HG03280 (cell line): ENCODE measurements at regions not wholly inside any gene's neighbourhood (a gene's known extent, or its start where the extent isn't known, plus 50 kb on each side); places are given as distances from the start of the nearest gene placed in this dataset.
"Not testable (repeated sequence)": the region's sequence is repeated elsewhere in the genome, so short reads cannot be mapped to it uniquely, and the experiment has no call there.

Source experiments
- ATAC-seq: cut with Tn5 transposase; IDR thresholded peaks from one replicate; pipeline ENCODE4 v1.9.1; 2021; ENCODE audit warnings: mild to moderate bottlenecking, moderate library complexity; ENCODE audit not compliant: unreplicated experiment

GRCh38 chr9:27800692-27801370 is 227.6 kb upstream of the C9orf72 start:
- ATAC-seq = no peak

GRCh38 chr9:27801545-27801944 is 228.3 kb upstream of the C9orf72 start:
- ATAC-seq = no peak

- ATAC-seq = no peak
These were observed 229.1 kb upstream of the C9orf72 start for GRCh38 chr9:27802418-27802817.

GRCh38 chr9:27808864-27809263 is 235.6 kb upstream of the C9orf72 start:
- ATAC-seq = no peak

GRCh38 chr9:27817747-27818146 is 244.5 kb upstream of the C9orf72 start:
- ATAC-seq = no peak

- no peak for ATAC-seq
These were observed 245.1 kb upstream of the C9orf72 start for GRCh38 chr9:27818348-27818747.

- ATAC-seq = no peak
These were observed 255.6 kb upstream of the C9orf72 start for GRCh38 chr9:27828908-27829307.

GRCh38 chr9:27829621-27830020 is 256.3 kb upstream of the C9orf72 start:
- ATAC-seq = no peak

GRCh38 chr9:27832108-27832507 is 258.8 kb upstream of the C9orf72 start:
- ATAC-seq = not testable (repeated sequence)

GRCh38 chr9:27835286-27835685 is 262.0 kb upstream of the C9orf72 start:
- ATAC-seq = no peak

GRCh38 chr9:27835746-27836145 is 262.5 kb upstream of the C9orf72 start:
- ATAC-seq = no peak

GRCh38 chr9:27836661-27837401 is 263.6 kb upstream of the C9orf72 start:
- no peak for ATAC-seq

- no peak for ATAC-seq
These were observed 265.6 kb upstream of the C9orf72 start for GRCh38 chr9:27838876-27839275.

GRCh38 chr9:27839767-27840166 is 266.5 kb upstream of the C9orf72 start:
- not testable (repeated sequence) for ATAC-seq

GRCh38 chr9:27844797-27845196 is 271.5 kb upstream of the C9orf72 start:
- ATAC-seq = no peak

GRCh38 chr9:27847380-27847779 is 274.1 kb upstream of the C9orf72 start:
- no peak for ATAC-seq

- no peak for ATAC-seq
These were observed 274.5 kb upstream of the C9orf72 start for GRCh38 chr9:27847818-27848217.

GRCh38 chr9:27848315-27848714 is 275.0 kb upstream of the C9orf72 start:
- no peak for ATAC-seq

- no peak for ATAC-seq
These were observed 278.6 kb upstream of the C9orf72 start for GRCh38 chr9:27851858-27852257.

GRCh38 chr9:27853529-27853928 is 280.2 kb upstream of the C9orf72 start:
- ATAC-seq = no peak

- ATAC-seq = no peak
These were observed 282.8 kb upstream of the C9orf72 start for GRCh38 chr9:27856054-27856453.

- no peak for ATAC-seq
These were observed 283.5 kb upstream of the C9orf72 start for GRCh38 chr9:27856748-27857147.
